Heart left ventricle (tissue), 16 donors: ENCODE measurements at regions not wholly inside any gene's neighbourhood (a gene's known extent, or its start where the extent isn't known, plus 50 kb on each side); places are given as distances from the start of the nearest gene placed in this dataset.
A peak's percentile ranks its signal among the peaks of the same experiment; 100 is the strongest.

Experiments used
- ATAC-seq, 4 donors: fragments of 200-7000 bp; cut with Tn5 transposase; one replicate each; pipeline ENCODE4 v1.9.1; 2020 to 2022; ENCODE audit warnings: moderate library complexity in 4 of 4, mild to moderate bottlenecking in 3 of 4, moderate number of reproducible peaks in 1 of 4
- DNase-seq, 5 donors: peaks; one replicate each; pipeline ENCODE4 v3.0.0-alpha.2; 2020
- H3K27ac ChIP-seq, 12 donors: fragments of 200-600 bp; sonication (generic) in 4 of 12; one replicate each; pipeline versions ENCODE4 v1.5.0 to v1.8.0; 2016 to 2022; ENCODE audit warnings: mild to moderate bottlenecking in 2 of 12
- H3K27me3 ChIP-seq, 9 donors: fragments of 200-600 bp; sonication (generic) in 2 of 9; one replicate each; pipeline versions ENCODE4 v1.5.1 to v1.8.0; 2016 to 2022; ENCODE audit warnings: mild to moderate bottlenecking in 3 of 9
- H3K36me3 ChIP-seq, 9 donors: fragments of 200-600 bp; sonication (generic) in 2 of 9; one replicate each; pipeline versions ENCODE4 v1.5.0 to v1.8.0; 2018 to 2022; ENCODE audit warnings: mild to moderate bottlenecking in 2 of 9
- H3K4me1 ChIP-seq, 12 donors: fragments of 200-600 bp; sonication (generic) in 4 of 12; one replicate each; pipeline versions ENCODE4 v1.5.0 to v1.8.0; 2016 to 2022; ENCODE audit warnings: mild to moderate bottlenecking in 3 of 12
- H3K4me3 ChIP-seq, 12 donors: fragments of 200-600 bp; sonication (generic) in 4 of 12; one replicate each; pipeline versions ENCODE4 v1.5.0 to v1.8.0; 2017 to 2022; ENCODE audit warnings: mild to moderate bottlenecking in 9 of 12, moderate library complexity in 4 of 12
- H3K9me3 ChIP-seq, 12 donors: fragments of 200-600 bp; sonication (generic) in 4 of 12; one replicate each; pipeline versions ENCODE4 v1.5.0 to v1.8.0; 2016 to 2022; ENCODE audit warnings: mild to moderate bottlenecking in 1 of 12
- CTCF ChIP-seq, 12 donors: fragments of 200-600 bp; sonication (generic) in 4 of 12; IDR thresholded peaks; one replicate each; pipeline versions ENCODE4 v1.5.0 to v1.8.0; 2018 to 2022; ENCODE audit warnings: antibody characterized with exemption in 12 of 12, mild to moderate bottlenecking in 5 of 12
- POLR2A ChIP-seq, 2 donors: fragments of 450-650 bp; IDR thresholded peaks; one replicate each; pipeline ENCODE4 v1.6.1; 2017; ENCODE audit warnings: antibody characterized with exemption in 2 of 2, mild to moderate bottlenecking in 2 of 2, moderate library complexity in 2 of 2
- WGBS, 4 donors: extraction: QIAGEN DNeasy Blood & Tissue Kit in 2 of 4; methylation state at CpG; one replicate each; pipeline versions ENCODE4 v1.1.5 to v1.1.7; 2013 to 2018; 5-methylcytosine and 5-hydroxymethylcytosine counted together
- intact Hi-C, 10 donors: fragments of 100-400 bp; cut with DNase I; formaldehyde crosslinking; loops; one replicate each; pipeline versions ENCODE4 v1.11.1 to v1.14.2; 2022
- donor health status: ischemic (EF 13 %, LVEDD 7.1; RV severe dilation, severe dysfunction).
- donor health status: healthy with polysubstance abuse.
- donor health status: DM: no; HTN: yes; CAD: no.
- donor health status: DM: no; HTN: no; CAD: no.
- donor health status: ischemic (EF 25% LVEDD 6.9; RV normal size, moderate dysfunction).
- donor health status: ischemic (EF 25% LVEDD 5.7; RV mildly dilated, moderate dysfunction).
- donor health status: healthy.
- donor health status: DM: yes; HTN: yes; CAD: no.
- donor health status: ischemic (EF 35%, LVEDD 5.7; RV mildly dilated, moderate dysfunction).
- donor health status: nonischemic (EF 11% LVEDD 7.7; RV severe dilation, severe dysfunction).
- donor health status: DM: yes; HTN: yes; CAD: no.
- donor health status: PGD.
- donor health status: ischemic (EF 29% LVEDD 5.4; RV normal size, mild dysfunction).
- donor health status: nonischemic (EF 23%, LVEDD 6.1; RV moderate dilation, normal function).

- Histone ChIP-seq H3K27me3 (no peaks in the 10 kb centered on the region), H3K4me3 (no peak overlapping the region), H3K9me3 (peaks cover 0 to 4% (median 0%) of the 10 kb centered on the region in 12 donors), H3K4me1 (no peaks in the 10 kb centered on the region), H3K27ac (no peak overlapping the region), H3K36me3 (no peaks in the 10 kb centered on the region)
- ATAC-seq = no peak
- intact Hi-C loops = no loop called here
- TF ChIP-seq POLR2A (IDR thresholded peaks at IDR 0.05) (no peak), CTCF (IDR thresholded peaks at IDR 0.05) (no peak)
- WGBS, 4 donors = 89 to 100% (median 97%) methylated on average over 1 of the region's 1 CpG
- no peak for DNase-seq
Observed at GRCh38 chr10:78843495-78843894, 225.3 kb upstream of the ZMIZ1 start.

GRCh38 chr10:78844960-78845607, 223.7 kb upstream of the ZMIZ1 start:
- H3K4me1 ChIP-seq = no peaks in the 10 kb centered on the region
- H3K36me3 ChIP-seq = no peaks in the 10 kb centered on the region
- no peak overlapping the region for H3K27ac ChIP-seq
- no peak overlapping the region for H3K4me3 ChIP-seq
- no peak for ATAC-seq
- no peaks in the 10 kb centered on the region for H3K27me3 ChIP-seq
- 75 to 80% (median 79%) methylated on average over 10 of the region's 10 CpGs for WGBS, 4 donors
- intact Hi-C loops = no loop called here
- peaks cover 0 to 4% (median 0%) of the 10 kb centered on the region in 12 donors for H3K9me3 ChIP-seq
- TF ChIP-seq POLR2A (IDR thresholded peaks at IDR 0.05) (no peak), CTCF (IDR thresholded peaks at IDR 0.05) (no peak)
- no peak for DNase-seq

- H3K4me3 ChIP-seq = no peak overlapping the region
- peaks cover 0 to 4% (median 0%) of the 10 kb centered on the region in 12 donors for H3K9me3 ChIP-seq
- H3K4me1 ChIP-seq = no peaks in the 10 kb centered on the region
- TF ChIP-seq CTCF (IDR thresholded peaks at IDR 0.05) (no peak), POLR2A (IDR thresholded peaks at IDR 0.05) (no peak)
- no peaks in the 10 kb centered on the region for H3K36me3 ChIP-seq
- no peaks in the 10 kb centered on the region for H3K27me3 ChIP-seq
- 76 to 90% (median 88%) methylated on average over 5 of the region's 5 CpGs for WGBS, 4 donors
- peak in 1 of 5 donors; percentile 4 for DNase-seq
- H3K27ac ChIP-seq = no peak overlapping the region
- intact Hi-C loops = no loop called here
- no peak for ATAC-seq
Observed at GRCh38 chr10:78846071-78846470, 222.7 kb upstream of the ZMIZ1 start.

- WGBS, 4 donors = 45 to 65% (median 63%) methylated on average over 6 to 7 of the region's 7 CpGs
- ATAC-seq = peak; percentile 88 to 95 (median 90)
- peak; percentile 53 to 68 (median 66) for DNase-seq
- Histone ChIP-seq H3K36me3 (no peaks in the 10 kb centered on the region), H3K27ac (no peak overlapping the region), H3K27me3 (no peaks in the 10 kb centered on the region), H3K9me3 (peaks cover 0 to 4% (median 0%) of the 10 kb centered on the region in 12 donors), H3K4me1 (no peaks in the 10 kb centered on the region), H3K4me3 (no peak overlapping the region)
- intact Hi-C loops = no loop called here
- TF ChIP-seq CTCF (IDR thresholded peaks at IDR 0.05) (no peak), POLR2A (IDR thresholded peaks at IDR 0.05) (no peak)
Observed at GRCh38 chr10:78846760-78847159, 222.0 kb upstream of the ZMIZ1 start.
